Cardiac fibroblast (primary cell): ENCODE measurements at regions not wholly inside any gene's neighbourhood (a gene's known extent, or its start where the extent isn't known, plus 50 kb on each side); places are given as distances from the start of the nearest gene placed in this dataset.
"Not testable (repeated sequence)": the region's sequence is repeated elsewhere in the genome, so short reads cannot be mapped to it uniquely, and the experiment has no call there.

ENCODE experiments used
- DNase-seq, 2 donors: peaks; one replicate each; pipeline versions ENCODE4 v3.0.0 to v3.0.0-alpha.2; 2010; ENCODE audit warnings: low read depth in 2 of 2
- H3K4me3 ChIP-seq, 2 donors: replicated peaks in 1 of 2; 1 replicate in 1 of 2; 2 replicates in 1 of 2; pipeline ENCODE4 v1.5.1; 2011; ENCODE audit warnings: low read depth in 2 of 2, low read length in 2 of 2, mild to moderate bottlenecking in 2 of 2, moderate library complexity in 1 of 2
- TF ChIP-seq, protein P1 (sequence below): IDR thresholded peaks from one replicate; pipeline ENCODE4 v1.5.1; 2011; ENCODE audit warnings: low read depth, mild to moderate bottlenecking, low read length, inconsistent platforms

GRCh38 chr7:69367780-69368179, 230.5 kb upstream of the AUTS2 start:
- TF ChIP-seq, protein P1, sequence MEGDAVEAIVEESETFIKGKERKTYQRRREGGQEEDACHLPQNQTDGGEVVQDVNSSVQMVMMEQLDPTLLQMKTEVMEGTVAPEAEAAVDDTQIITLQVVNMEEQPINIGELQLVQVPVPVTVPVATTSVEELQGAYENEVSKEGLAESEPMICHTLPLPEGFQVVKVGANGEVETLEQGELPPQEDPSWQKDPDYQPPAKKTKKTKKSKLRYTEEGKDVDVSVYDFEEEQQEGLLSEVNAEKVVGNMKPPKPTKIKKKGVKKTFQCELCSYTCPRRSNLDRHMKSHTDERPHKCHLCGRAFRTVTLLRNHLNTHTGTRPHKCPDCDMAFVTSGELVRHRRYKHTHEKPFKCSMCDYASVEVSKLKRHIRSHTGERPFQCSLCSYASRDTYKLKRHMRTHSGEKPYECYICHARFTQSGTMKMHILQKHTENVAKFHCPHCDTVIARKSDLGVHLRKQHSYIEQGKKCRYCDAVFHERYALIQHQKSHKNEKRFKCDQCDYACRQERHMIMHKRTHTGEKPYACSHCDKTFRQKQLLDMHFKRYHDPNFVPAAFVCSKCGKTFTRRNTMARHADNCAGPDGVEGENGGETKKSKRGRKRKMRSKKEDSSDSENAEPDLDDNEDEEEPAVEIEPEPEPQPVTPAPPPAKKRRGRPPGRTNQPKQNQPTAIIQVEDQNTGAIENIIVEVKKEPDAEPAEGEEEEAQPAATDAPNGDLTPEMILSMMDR: no peak

GRCh38 chr7:69373171-69374043, 224.9 kb upstream of the AUTS2 start:
- DNase-seq: peak in 1 of 2 donors; percentile 28

More at GRCh38 chr7:69367780-69368179, 230.5 kb upstream of the AUTS2 start:
- H3K4me3 ChIP-seq: no peak overlapping the region
- DNase-seq: no peak

DNA sequence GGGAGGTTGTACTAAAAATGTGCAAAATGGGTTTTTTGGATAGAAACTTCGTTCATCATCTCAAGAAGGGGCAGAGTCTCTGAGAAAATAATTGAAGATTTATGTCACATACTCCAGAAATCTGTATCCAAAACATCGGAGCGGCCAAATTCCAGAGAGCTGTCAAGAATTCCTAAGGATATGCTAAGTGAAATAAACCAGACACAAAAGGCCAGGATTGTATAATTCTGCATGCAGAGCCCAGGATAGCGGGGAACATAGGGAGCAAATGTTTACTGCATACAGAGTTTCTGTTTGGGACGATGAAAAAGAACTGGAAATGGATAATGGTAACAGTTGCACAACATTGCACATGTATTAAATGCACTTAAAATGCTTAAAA, 224.2 kb upstream of the AUTS2 start:
- DNase-seq: peak in 1 of 2 donors; percentile 48
- TF ChIP-seq, protein P1: no peak
- H3K4me3 ChIP-seq: no peak overlapping the region

More at GRCh38 chr7:69373171-69374043, 224.9 kb upstream of the AUTS2 start:
- H3K4me3 ChIP-seq: no peak overlapping the region
- TF ChIP-seq, protein P1: no peak

DNA sequence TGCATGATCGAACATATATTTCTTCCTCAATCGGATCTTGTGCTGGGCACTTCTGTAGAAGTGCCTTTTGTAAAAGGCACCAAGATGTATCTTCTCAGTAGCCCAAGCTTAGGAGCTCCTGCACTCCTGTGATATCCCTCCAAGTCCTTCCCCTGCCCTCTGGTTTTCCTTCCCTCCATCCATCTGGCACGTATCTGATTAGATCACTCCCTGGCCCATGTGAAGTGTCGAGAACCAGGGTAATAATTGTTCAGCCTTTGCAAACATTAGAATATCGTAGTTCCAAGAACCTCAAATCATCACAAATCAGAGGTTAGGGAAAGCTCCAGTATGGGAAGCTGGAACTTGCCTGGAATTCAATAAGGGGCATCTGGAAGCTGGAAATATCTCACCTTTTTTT, 221.1 kb upstream of the AUTS2 start:
- no peak for DNase-seq
- TF ChIP-seq, protein P1: no peak
- H3K4me3 ChIP-seq: no peak overlapping the region

DNA sequence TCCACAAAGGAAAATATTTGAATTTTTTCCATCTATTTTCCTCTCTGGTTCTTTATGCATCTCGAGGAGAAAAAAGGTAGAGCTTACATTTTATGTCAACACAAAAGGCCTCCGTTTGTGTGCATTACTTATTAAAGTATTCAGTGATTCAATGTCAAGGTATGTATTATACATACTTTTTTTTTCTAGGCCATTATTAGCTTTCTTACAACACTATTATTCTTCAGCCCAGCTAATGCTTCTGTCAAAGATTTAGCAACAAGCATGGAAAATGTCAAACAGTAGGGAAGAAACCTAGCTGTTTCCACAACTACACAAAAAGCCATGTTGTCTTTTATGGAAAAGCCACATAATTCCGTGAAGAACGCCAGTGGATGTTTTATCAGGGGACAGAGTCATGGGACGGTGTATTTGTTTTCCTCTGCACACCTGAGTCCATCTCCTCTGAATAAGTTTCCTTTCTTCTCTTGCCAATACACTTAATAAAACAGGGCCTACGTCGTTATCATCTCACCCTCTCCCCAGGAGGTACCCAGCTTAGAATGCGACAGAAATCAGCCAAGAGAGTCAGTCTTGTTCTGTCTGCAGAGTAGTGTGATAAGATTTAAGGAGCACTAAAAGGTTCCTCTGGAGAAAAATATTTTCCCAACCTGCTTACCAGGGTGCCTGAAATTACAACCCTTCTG, 209.7 kb upstream of the AUTS2 start:
- DNase-seq: no peak

DNA sequence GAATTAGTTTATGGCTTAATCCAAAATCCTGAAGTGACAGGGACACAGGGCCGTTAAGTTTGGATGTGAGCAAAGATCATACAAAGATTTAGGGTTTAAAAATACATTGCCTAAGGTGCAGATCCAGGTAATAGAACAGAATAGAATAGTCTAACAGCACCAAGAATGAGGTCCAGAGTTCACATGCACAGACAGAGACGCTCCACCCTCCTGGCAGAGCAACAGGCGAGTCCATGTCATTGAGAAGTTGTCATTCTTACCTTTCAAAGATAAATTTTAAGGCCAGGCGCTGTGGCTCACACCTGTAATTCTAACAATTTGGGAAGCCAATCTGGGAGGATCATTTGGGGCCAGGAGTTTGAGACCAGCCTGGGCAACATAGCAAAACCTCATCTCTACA, 209.1 kb upstream of the AUTS2 start:
- TF ChIP-seq, protein P1: no peak
- no peak for DNase-seq
- H3K4me3 ChIP-seq: no peak overlapping the region

More for the DNA sequence above, 209.7 kb upstream of the AUTS2 start:
- H3K4me3 ChIP-seq: no peak overlapping the region
- TF ChIP-seq, protein P1: no peak

DNA sequence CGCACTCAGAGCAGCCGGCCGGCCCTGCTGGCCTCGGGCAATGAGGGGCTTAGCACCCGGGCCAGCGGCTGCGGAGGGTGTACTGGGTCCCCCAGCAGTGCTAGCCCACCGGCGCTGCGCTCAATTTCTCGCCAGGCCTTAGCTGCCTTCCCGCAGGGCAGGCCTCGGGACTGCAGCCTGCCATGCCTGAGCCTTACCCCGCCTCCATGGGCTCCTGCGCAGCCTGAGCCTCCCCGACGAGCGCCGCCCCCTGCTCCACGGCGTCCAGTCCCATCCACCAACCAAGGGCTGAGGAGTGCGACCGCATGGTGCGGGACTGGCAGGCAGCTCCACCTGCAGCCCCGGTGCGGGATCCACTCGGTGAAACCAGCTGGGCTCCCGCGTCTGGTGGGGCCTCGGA, 204.4 kb upstream of the AUTS2 start:
- not testable (repeated sequence) for H3K4me3 ChIP-seq, DNase-seq
